Neural crest cell (in vitro differentiated cells): ENCODE measurements at regions not wholly inside any gene's neighbourhood (a gene's known extent, or its start where the extent isn't known, plus 50 kb on each side); places are given as distances from the start of the nearest gene placed in this dataset.

Experiments
- DNase-seq: peaks from one replicate; pipeline ENCODE4 v3.0.0; 2021; ENCODE audit warnings: low read depth, mixed read lengths, low spot score
- H3K27ac Mint-ChIP-seq: one replicate; pipeline ENCODE4 v1.8.0; 2021; ENCODE audit warnings: mild to moderate bottlenecking, mixed read lengths; ENCODE audit not compliant: unreplicated experiment
- H3K27me3 Mint-ChIP-seq: 2 replicates; pipeline ENCODE4 v1.8.0; 2021; ENCODE audit warnings: low read depth, mild to moderate bottlenecking, mixed read lengths
- H3K36me3 Mint-ChIP-seq: 2 replicates; pipeline ENCODE4 v1.8.0; 2021; ENCODE audit warnings: low read depth, mild to moderate bottlenecking, mixed read lengths
- H3K4me1 Mint-ChIP-seq: 2 replicates; pipeline ENCODE4 v1.8.0; 2021; ENCODE audit warnings: mixed read lengths
- H3K4me3 Mint-ChIP-seq: one replicate; pipeline ENCODE4 v1.8.0; 2021; ENCODE audit warnings: mild to moderate bottlenecking, mixed read lengths
- H3K9me3 Mint-ChIP-seq: 2 replicates; pipeline ENCODE4 v1.8.0; 2021; ENCODE audit warnings: mixed read lengths
- CTCF ChIP-seq: fragments of 200-600 bp; sonication (generic); conservative IDR thresholded peaks from 2 replicates; pipeline ENCODE4 v1.5.0; 2021; ENCODE audit warnings: antibody characterized with exemption, mild to moderate bottlenecking

GRCh38 chr1:147472489-147472888 lies 68.8 kb upstream of the BCL9 start:
- TF ChIP-seq CTCF: no peak
- no peak overlapping the region for H3K27ac Mint-ChIP-seq
- H3K27me3 Mint-ChIP-seq: peaks cover 6% of the 10 kb centered on the region
- no peak overlapping the region for H3K4me3 Mint-ChIP-seq
- no peaks in the 10 kb centered on the region for H3K4me1 Mint-ChIP-seq
- H3K36me3 Mint-ChIP-seq: no peaks in the 10 kb centered on the region
- peaks cover 5% of the 10 kb centered on the region for H3K9me3 Mint-ChIP-seq
- no peak for DNase-seq

- no peak for DNase-seq
- no peak overlapping the region for H3K27ac Mint-ChIP-seq
- H3K27me3 Mint-ChIP-seq: peaks cover 3% of the 10 kb centered on the region
- no peaks in the 10 kb centered on the region for H3K36me3 Mint-ChIP-seq
- no peak for TF ChIP-seq CTCF
- no peak overlapping the region for H3K4me3 Mint-ChIP-seq
- peaks cover 10% of the 10 kb centered on the region for H3K9me3 Mint-ChIP-seq
- H3K4me1 Mint-ChIP-seq: no peaks in the 10 kb centered on the region
These were observed 68.2 kb upstream of the BCL9 start for GRCh38 chr1:147472966-147473732.

- Mint-ChIP-seq H3K36me3 (no peaks in the 10 kb centered on the region), H3K4me1 (no peaks in the 10 kb centered on the region), H3K9me3 (peaks cover 10% of the 10 kb centered on the region), H3K27ac (no peak overlapping the region), H3K4me3 (no peak overlapping the region), H3K27me3 (peaks cover 3% of the 10 kb centered on the region)
- no peak for TF ChIP-seq CTCF
- no peak for DNase-seq
These were observed 67.6 kb upstream of the BCL9 start for GRCh38 chr1:147473733-147474049.

GRCh38 chr1:147475488-147475887 lies 65.8 kb upstream of the BCL9 start:
- H3K9me3 Mint-ChIP-seq: peaks cover 10% of the 10 kb centered on the region
- no peak for DNase-seq
- H3K36me3 Mint-ChIP-seq: no peaks in the 10 kb centered on the region
- peaks cover 3% of the 10 kb centered on the region for H3K27me3 Mint-ChIP-seq
- no peak overlapping the region for H3K4me3 Mint-ChIP-seq
- H3K27ac Mint-ChIP-seq: no peak overlapping the region
- H3K4me1 Mint-ChIP-seq: no peaks in the 10 kb centered on the region
- TF ChIP-seq CTCF: no peak

GRCh38 chr1:147478521-147478920 lies 62.8 kb upstream of the BCL9 start:
- no peak for DNase-seq
- no peak for TF ChIP-seq CTCF
- Mint-ChIP-seq H3K36me3 (no peaks in the 10 kb centered on the region), H3K4me1 (no peaks in the 10 kb centered on the region), H3K27me3 (peaks cover 2% of the 10 kb centered on the region), H3K4me3 (no peak overlapping the region), H3K9me3 (peaks cover 10% of the 10 kb centered on the region), H3K27ac (no peak overlapping the region)
